SH-SY5Y (cell line): ENCODE measurements at regions not wholly inside any gene's neighbourhood (a gene's known extent, or its start where the extent isn't known, plus 50 kb on each side); places are given as distances from the start of the nearest gene placed in this dataset.

ENCODE experiments used
- GATA2 ChIP-seq: IDR thresholded peaks from 2 replicates; pipeline ENCODE4 v1.6.1; 2011; ENCODE audit warnings: mild to moderate bottlenecking, low read depth, low read length
- GATA3 ChIP-seq: IDR thresholded peaks from 2 replicates; pipeline ENCODE4 v1.6.1; 2011; ENCODE audit warnings: low read depth, mild to moderate bottlenecking, low read length, moderate library complexity

GRCh38 chr2:195603998-195604397 is 53.0 kb upstream of the SLC39A10 start:
- no peak for TF ChIP-seq GATA3
- TF ChIP-seq GATA2: no peak
